ENCODE measurements at regions not wholly inside any gene's neighbourhood (a gene's known extent, or its start where the extent isn't known, plus 50 kb on each side); places are given as distances from the start of the nearest gene placed in this dataset.
"Not testable (repeated sequence)": the region's sequence is repeated elsewhere in the genome, so short reads cannot be mapped to it uniquely, and the experiment has no call there.

DNA sequence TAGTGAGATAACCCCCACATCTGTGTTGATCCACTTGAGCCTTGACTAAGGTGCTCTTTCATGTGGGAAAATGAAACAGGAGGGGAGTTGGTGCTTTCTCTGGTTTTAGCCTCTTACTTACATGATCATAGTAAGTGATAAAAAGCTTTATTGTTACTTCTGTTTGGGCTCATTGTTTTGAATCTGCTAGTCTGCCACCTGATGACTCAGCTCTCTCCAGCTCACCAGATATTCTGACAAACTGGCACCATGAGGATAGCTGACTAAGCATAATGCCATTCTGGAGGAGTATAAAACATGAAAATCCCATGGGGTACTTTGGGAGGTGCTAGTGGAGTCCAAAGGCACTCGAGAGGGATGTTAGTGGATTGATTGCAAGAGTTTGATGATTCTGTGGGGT is 824.0 kb downstream of the RAPGEF2 start:
- DNase-seq (ENCODE audit: extremely low spot score): no peak
- ChIA-PET POLR2A (no interaction called here), CTCF (interaction anchor here (1.2 kb wide), 2 partner anchors 11 to 20 kb away, joined by 3 read pairs; no protein-coding TSS in a partner anchor)
- TF ChIP-seq CTCF (IDR thresholded peaks at IDR 0.05; ENCODE audit: control extremely low read depth, extremely low read depth, low read depth, missing control alignments): no peak

- ChIA-PET CTCF (interaction anchor here (1.2 kb wide), 1 partner anchor 10 kb away, joined by 3 read pairs; no protein-coding TSS in a partner anchor), POLR2A (no interaction called here)
- no peak for DNase-seq (ENCODE audit: extremely low spot score)
- TF ChIP-seq CTCF (IDR thresholded peaks at IDR 0.05; ENCODE audit: control extremely low read depth, extremely low read depth, low read depth, missing control alignments): no peak
Measured at GRCh38 chr4:159927781-159928180, 824.9 kb downstream of the RAPGEF2 start.

DNA sequence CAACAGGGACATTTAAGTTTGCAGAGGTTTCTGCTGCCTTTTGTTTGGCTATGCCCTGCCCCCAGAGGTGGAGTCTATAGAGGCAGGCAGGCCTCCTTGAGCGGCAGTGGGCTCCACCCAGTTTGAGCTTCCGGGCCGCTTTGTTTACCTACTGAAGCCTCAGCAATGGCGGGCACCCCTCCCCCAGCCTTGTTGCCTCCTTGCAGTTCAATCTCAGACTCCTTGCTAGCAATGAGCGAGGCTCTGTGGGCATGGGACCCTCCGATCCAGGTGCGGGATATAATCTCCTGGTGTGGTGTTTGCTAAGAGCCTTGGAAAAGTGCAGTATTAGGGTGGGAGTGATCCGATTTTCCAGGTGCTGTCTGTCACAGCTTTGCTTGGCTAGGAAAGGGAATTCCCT is 831.7 kb downstream of the RAPGEF2 start:
- DNase-seq (ENCODE audit: extremely low spot score); POLR2A ChIA-PET; CTCF ChIA-PET: not testable (repeated sequence)

DNA sequence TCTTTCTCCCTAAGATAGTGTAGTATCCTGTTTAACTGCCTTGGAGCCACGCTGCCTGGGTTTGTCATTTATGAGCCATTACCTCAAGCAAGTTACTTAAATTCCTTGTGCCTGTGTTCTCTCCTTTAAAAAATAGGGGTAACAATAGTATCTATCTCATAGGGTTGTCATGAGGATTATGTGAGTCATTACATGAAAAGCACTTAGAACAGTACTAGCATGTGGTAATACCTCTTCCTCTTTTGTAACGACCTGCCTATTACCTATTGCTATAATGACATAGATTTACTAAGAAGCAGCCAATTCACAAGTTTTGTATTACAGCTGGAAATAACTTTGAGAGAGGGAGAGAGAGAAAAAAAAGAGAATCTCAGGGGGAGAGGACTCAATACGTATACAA is 834.7 kb downstream of the RAPGEF2 start:
- DNase-seq (ENCODE audit: extremely low spot score): peak; percentile 24
- no peak for TF ChIP-seq CTCF (IDR thresholded peaks at IDR 0.05; ENCODE audit: control extremely low read depth, extremely low read depth, low read depth, missing control alignments)
- ChIA-PET CTCF (interaction anchor here (0.9 to 1.2 kb wide), 2 partner anchors 10 kb away, joined by 3 to 5 read pairs; no protein-coding TSS in a partner anchor), POLR2A (no interaction called here)

DNA sequence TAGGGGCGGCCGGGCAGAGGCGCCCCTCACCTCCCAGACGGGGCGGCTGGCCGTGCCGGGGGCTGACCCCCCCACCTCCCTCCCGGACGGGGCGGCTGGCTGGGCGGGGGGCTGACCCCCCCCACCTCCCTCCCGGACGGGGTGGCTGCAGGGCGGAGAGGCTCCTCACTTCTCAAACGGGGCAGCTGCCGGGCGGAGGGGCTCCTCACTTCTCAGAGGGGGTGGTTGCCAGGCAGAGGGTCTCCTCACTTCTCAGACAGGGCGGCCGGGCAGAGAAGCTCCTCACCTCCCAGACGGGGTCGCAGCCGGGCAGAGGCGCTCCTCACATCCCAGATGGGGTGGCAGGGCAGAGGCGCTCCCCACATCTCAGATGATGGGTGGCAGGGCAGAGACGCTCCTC is 836.8 kb downstream of the RAPGEF2 start:
- CTCF ChIA-PET; DNase-seq (ENCODE audit: extremely low spot score); POLR2A ChIA-PET: not testable (repeated sequence)

DNA sequence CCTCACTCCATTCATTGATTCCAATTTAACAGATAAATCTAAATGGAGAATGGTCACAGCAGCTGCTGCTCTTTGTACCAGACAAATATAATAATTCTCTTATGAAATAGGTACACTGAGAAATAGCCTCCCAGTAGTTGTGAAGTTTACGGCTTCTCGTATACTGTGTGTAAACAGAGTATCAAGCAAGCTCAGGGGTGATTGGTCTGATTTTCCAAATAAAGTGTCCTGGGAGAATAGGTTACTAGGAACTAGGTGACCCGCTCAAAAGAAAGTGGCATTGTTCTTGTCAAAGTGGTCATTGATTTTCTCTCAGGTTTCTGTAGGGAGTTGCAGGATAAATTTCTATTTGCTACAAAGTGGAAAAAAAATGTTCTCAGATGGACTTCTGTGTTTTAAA is 838.2 kb downstream of the RAPGEF2 start:
- no peak for TF ChIP-seq CTCF (IDR thresholded peaks at IDR 0.05; ENCODE audit: control extremely low read depth, extremely low read depth, low read depth, missing control alignments)
- ChIA-PET POLR2A (no interaction called here), CTCF (no interaction called here)
- DNase-seq (ENCODE audit: extremely low spot score): no peak

DNA sequence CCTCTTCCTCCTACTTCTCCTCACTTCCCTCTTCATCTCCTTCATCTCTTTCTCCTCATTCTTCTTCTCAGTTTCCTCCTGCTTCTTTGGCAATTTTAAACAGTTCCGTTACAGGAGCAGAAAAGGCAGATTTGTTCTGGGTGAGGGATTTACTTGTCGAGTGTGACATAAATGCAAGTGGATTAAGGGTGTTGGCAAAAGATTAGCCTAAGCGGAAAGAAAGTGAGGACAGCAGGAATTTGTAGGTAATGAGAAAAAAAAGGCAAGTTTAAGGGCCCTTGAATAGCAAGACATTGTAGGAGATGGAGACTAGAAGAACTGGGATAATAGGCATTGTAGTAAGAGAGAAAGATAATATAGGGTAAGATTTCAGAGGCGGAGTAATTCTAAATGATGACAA is 841.6 kb downstream of the RAPGEF2 start:
- no peak for TF ChIP-seq CTCF (IDR thresholded peaks at IDR 0.05; ENCODE audit: control extremely low read depth, extremely low read depth, low read depth, missing control alignments)
- DNase-seq (ENCODE audit: extremely low spot score): no peak
- ChIA-PET CTCF (no interaction called here), POLR2A (no interaction called here)

DNA sequence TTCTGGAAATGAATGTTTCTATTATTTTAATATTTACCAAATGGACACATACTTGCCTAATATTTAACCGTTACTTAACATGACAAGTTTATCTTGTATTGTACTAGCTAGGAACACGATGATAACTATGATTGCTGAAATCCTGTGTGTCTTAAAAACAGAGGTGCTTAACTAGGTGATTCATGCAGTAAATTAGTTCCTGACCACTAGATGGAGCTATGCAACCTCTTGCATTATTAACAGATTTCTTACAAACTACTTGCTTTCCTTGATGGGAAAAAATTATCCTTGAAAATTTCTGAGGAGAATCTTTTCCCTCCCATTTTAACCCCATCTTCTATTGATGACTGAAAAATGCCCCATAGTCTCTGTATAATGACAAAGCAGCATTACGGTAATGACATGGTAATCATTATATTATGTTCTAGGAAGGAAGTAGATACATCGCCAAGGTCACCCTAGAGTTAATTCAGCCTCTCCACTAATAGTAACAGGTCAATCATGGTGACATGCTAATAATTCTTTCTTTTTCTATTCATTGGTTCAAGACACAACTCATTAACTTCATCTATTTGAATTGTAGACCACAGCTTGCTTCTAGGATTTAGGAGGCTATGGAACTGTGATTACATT is 844.2 kb downstream of the RAPGEF2 start:
- TF ChIP-seq CTCF (IDR thresholded peaks at IDR 0.05; ENCODE audit: control extremely low read depth, extremely low read depth, low read depth, missing control alignments): peak; percentile 75
- DNase-seq (ENCODE audit: extremely low spot score): peak; percentile 13
- POLR2A ChIA-PET: no interaction called here
- CTCF ChIA-PET: interaction anchor here (0.7 to 2.2 kb wide), 13 partner anchors 9 to 81 kb away, joined by 3 to 12 read pairs (median 3); no protein-coding TSS in a partner anchor
